Mucosa of descending colon (tissue), 3 donors: ENCODE measurements at regions not wholly inside any gene's neighbourhood (a gene's known extent, or its start where the extent isn't known, plus 50 kb on each side); places are given as distances from the start of the nearest gene placed in this dataset.

Experiments used
- ATAC-seq: fragments of 200-7000 bp; cut with Tn5 transposase; one replicate; pipeline ENCODE4 v1.9.1; 2020; ENCODE audit warnings: mild to moderate bottlenecking, moderate library complexity
- DNase-seq, 3 donors: peaks; one replicate each; pipeline ENCODE4 v3.0.0-alpha.2; 2020
- H3K36me3 ChIP-seq: fragments of 200-600 bp; one replicate; pipeline ENCODE4 v1.8.0; 2021; ENCODE audit warnings: low read depth, mild to moderate bottlenecking
- H3K4me1 ChIP-seq: fragments of 200-600 bp; one replicate; pipeline ENCODE4 v1.8.0; 2021; ENCODE audit warnings: low read depth, mild to moderate bottlenecking
- H3K4me3 ChIP-seq: fragments of 200-600 bp; one replicate; pipeline ENCODE4 v1.8.0; 2021; ENCODE audit warnings: mild to moderate bottlenecking
- H3K9me3 ChIP-seq: fragments of 200-600 bp; one replicate; pipeline ENCODE4 v1.8.0; 2021; ENCODE audit warnings: mild to moderate bottlenecking
- intact Hi-C, 2 donors: fragments of 100-400 bp; cut with DNase I in 1 of 2; cut with micrococcal nuclease in 1 of 2; formaldehyde crosslinking; loops; one replicate each; pipeline versions ENCODE4 v1.11.0 to v1.11.1; 2022; cut with DNase I, micrococcal nuclease
- TF ChIP-seq, protein P1 (sequence below): fragments of 200-600 bp; IDR thresholded peaks from one replicate; pipeline ENCODE4 v1.8.0; 2022; ENCODE audit warnings: antibody characterized with exemption, mild to moderate bottlenecking
- donor health status: DM: no; HTN: no; CAD: no; lungs with moderate emphysema.
- donor health status: DM: no; HTN: no; CAD: no.
- donor health status: DM: no; HTN: yes; CAD: no.

DNA sequence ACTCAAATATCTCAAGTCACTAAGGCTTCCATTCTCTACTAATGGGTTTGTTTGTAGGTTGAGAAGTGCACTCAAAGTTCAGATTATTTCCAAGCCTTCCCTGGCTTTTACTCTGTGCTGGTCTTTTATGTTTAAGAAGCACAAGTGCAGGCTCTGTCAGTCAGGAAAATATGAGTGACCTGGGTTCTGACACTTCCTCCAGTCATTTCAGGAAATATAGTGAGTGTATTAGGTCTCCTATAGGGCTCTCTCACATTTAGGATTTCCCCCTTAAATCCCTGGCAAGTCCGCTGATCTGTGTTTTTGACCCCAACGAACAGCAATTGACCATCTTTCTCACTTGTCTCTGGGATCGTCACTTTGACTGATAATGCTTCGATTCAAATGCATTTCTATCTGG lies 210.2 kb downstream of the ARPP21 start:
- H3K4me1 ChIP-seq, result no peaks in the 10 kb centered on the region
- H3K4me3 ChIP-seq, result no peak overlapping the region
- DNase-seq (no peak), ATAC-seq (no peak)
- intact Hi-C loops, result no loop called here
- no peaks in the 10 kb centered on the region for H3K9me3 ChIP-seq
- TF ChIP-seq, protein P1, sequence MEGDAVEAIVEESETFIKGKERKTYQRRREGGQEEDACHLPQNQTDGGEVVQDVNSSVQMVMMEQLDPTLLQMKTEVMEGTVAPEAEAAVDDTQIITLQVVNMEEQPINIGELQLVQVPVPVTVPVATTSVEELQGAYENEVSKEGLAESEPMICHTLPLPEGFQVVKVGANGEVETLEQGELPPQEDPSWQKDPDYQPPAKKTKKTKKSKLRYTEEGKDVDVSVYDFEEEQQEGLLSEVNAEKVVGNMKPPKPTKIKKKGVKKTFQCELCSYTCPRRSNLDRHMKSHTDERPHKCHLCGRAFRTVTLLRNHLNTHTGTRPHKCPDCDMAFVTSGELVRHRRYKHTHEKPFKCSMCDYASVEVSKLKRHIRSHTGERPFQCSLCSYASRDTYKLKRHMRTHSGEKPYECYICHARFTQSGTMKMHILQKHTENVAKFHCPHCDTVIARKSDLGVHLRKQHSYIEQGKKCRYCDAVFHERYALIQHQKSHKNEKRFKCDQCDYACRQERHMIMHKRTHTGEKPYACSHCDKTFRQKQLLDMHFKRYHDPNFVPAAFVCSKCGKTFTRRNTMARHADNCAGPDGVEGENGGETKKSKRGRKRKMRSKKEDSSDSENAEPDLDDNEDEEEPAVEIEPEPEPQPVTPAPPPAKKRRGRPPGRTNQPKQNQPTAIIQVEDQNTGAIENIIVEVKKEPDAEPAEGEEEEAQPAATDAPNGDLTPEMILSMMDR, result no peak
- no peaks in the 10 kb centered on the region for H3K36me3 ChIP-seq

DNA sequence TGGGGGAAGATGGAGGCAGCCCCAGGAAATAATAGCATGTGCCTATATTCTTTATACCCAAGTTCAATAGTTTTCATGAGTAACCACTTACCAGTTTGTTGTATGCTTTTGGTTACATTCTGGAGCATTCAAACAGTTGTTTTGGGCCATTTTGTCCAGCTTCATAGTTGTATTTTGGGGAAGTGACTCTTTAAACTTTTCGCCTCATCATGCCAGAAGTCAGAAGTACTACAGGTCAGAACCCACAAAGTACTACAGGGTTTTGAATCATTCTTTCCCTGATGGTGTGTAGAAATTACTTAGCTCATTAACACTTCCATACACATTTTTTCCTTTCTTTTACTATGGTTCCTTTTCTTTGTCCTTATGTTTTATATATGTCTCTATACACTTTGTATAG lies 210.6 kb downstream of the ARPP21 start:
- intact Hi-C loops, result no loop called here
- Histone ChIP-seq H3K4me3 (no peak overlapping the region), H3K36me3 (no peaks in the 10 kb centered on the region), H3K9me3 (no peaks in the 10 kb centered on the region), H3K4me1 (no peaks in the 10 kb centered on the region)
- DNase-seq, result no peak
- no peak for ATAC-seq
- TF ChIP-seq, protein P1, result no peak

DNA sequence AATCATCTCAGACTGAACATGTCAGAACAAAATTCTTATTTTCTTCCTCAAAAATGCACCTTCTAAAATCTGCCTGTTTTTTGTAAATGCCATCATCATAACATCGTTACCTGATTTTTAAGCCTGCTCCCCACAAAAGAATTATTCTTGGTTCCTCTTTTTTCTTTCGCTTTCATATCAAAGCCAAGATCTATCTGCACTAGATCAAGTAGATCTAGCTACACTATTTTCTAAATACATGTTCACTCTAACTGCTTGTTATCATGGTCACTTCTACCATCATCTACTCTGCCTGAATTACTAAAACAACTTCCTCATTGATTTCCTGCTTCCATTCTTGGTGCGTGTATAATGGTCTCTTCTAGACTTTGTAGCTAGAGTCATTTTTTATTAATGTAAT lies 217.7 kb downstream of the ARPP21 start:
- Histone ChIP-seq H3K4me3 (no peak overlapping the region), H3K9me3 (no peaks in the 10 kb centered on the region), H3K36me3 (no peaks in the 10 kb centered on the region), H3K4me1 (no peaks in the 10 kb centered on the region)
- ATAC-seq (no peak), DNase-seq (no peak)
- intact Hi-C loops, result no loop called here
- TF ChIP-seq, protein P1, result no peak

DNA sequence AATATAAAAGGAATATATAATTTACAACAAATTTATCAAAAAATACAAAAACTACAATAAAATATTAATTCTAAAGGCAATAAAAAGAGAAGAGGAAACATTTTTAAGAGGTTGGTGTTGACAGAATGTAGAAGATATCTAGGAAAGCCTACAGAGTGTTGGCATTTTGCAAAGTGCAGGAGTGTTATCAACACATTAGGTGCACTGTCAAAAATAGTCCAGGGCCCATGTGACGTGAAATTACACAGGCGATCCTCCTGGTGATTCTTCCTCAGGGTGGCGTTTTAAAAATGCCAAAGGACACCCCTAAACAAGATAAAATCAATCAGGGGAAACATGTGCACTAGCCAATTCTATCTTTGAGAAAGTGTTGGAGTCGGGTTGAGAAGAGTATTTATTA lies 222.7 kb downstream of the ARPP21 start:
- no peak overlapping the region for H3K4me3 ChIP-seq
- H3K4me1 ChIP-seq, result no peaks in the 10 kb centered on the region
- no peak for DNase-seq
- no peak for ATAC-seq
- TF ChIP-seq, protein P1, result no peak
- intact Hi-C loops, result no loop called here
- H3K36me3 ChIP-seq, result no peaks in the 10 kb centered on the region
- H3K9me3 ChIP-seq, result no peaks in the 10 kb centered on the region

DNA sequence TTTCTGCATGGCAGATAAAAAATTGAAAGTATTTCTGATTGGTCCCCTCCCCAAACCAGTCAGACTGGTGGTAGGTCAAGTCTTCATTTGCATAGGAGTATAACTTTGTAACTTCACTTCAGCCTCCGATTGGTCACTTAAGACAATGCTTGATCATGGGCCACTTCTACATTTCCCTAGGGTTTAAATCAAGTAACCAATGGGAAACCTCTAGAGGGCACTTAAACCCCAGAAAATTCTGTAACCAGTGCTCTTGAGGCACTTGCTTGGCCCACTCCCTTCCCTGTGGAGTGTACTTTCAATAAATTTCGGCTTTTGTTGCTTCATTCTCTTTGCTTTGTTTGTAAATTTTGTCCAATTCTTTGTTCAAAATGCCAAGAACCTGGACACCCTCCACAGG lies 225.5 kb downstream of the ARPP21 start:
- Histone ChIP-seq H3K36me3 (no peaks in the 10 kb centered on the region), H3K4me3 (no peak overlapping the region), H3K4me1 (no peaks in the 10 kb centered on the region), H3K9me3 (no peaks in the 10 kb centered on the region)
- DNase-seq, result no peak
- ATAC-seq, result no peak
- intact Hi-C loops, result no loop called here
- TF ChIP-seq, protein P1, result no peak

DNA sequence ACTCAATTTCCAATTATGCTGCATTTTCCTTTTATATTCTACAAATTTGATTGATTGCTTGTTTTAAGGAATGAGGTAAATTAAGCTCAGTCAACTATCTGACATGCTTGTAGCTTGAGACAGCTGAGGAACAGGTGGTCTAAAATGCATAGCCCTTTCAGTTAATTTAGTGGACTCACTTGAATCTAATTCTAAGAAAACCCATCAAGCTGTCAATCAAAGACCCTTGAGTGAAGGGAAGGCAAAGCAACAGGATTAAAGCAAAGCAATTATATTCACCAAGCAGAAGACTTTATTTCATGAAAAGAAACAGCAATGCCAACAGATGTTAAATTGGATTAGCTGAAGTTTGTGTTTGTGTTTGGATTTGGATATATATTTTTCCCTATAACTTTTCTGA lies 228.5 kb downstream of the ARPP21 start:
- intact Hi-C loops, result no loop called here
- no peaks in the 10 kb centered on the region for H3K36me3 ChIP-seq
- no peak for DNase-seq
- ATAC-seq, result no peak
- TF ChIP-seq, protein P1, result no peak
- no peak overlapping the region for H3K4me3 ChIP-seq
- H3K4me1 ChIP-seq, result no peaks in the 10 kb centered on the region
- no peaks in the 10 kb centered on the region for H3K9me3 ChIP-seq
